ENCODE measurements at regions not wholly inside any gene's neighbourhood (a gene's known extent, or its start where the extent isn't known, plus 50 kb on each side); places are given as distances from the start of the nearest gene placed in this dataset.

- DNase-seq, result no peak
- no peak for ATAC-seq
- intact Hi-C loops (cut with DNase I), result no loop called here
These were observed 96.0 kb downstream of the RASGEF1B start for GRCh38 chr4:81375745-81376144.

GRCh38 chr4:81369886-81370285 lies 101.8 kb downstream of the RASGEF1B start:
- intact Hi-C loops (cut with DNase I), result no loop called here
- ATAC-seq (no peak), DNase-seq (no peak)

DNA sequence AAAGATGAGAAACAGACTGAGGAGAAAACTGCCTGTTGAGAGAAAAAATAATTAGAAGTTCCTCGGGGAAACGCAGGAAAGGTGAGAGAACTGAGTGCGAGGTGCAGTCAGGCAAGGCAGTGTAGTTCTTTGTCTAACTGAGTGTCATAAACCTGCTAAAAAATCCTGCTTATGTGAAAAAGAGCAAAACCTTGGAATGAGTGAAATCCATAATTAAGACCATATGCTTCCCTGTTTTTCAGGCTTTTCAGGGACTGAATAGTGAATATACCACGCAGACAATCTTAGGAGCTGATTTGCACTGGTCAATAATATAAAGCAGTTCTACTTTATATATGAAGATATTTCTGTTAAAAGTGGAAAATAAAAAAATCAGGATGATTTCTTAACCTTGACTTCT lies 104.9 kb downstream of the RASGEF1B start:
- ATAC-seq, result no peak
- no peak for DNase-seq
- intact Hi-C loops (cut with DNase I), result no loop called here

DNA sequence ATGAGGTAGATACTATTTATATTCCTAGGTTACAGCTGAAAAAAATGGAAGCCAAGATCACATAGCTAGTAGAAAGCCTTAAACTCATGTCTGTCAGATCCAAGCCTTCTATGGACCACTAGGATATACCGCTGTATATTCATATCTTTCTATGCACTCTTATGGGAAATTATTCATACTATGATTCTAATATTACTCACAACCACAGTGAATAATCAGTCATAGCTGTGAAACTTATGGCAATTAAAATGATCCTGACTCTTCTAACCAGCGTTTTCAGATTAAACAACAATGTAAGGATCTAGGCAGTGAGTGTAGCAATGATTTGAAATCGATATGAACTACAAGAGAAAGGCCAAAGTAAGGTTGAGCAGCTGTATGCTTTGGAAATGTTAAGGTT lies 111.0 kb downstream of the RASGEF1B start:
- intact Hi-C loops (cut with DNase I), result no loop called here
- DNase-seq (no peak), ATAC-seq (no peak)

DNA sequence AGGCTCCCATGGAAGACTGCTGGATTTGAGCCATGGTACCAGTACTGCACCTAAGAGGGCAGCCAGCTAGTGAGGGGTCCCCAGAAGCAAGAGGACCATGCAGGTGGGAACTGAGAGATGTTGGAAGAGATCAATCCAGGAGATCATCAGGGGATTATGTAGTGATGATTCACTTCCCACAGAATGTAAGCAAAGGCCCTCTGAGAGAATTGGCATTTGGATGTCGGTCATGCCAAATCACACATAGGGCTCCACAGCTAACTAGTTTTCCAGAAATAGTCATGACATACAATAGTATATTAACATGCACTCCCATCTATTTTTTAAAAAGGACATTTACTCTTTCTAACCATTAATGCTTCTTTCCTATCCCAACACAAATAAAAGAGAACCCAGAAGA lies 112.5 kb downstream of the RASGEF1B start:
- intact Hi-C loops (cut with DNase I), result loop anchor here in 1 of 2 donors (10.0 kb wide), 1 partner anchor 274 kb away; no protein-coding TSS in a partner anchor
- no peak for ATAC-seq

DNA sequence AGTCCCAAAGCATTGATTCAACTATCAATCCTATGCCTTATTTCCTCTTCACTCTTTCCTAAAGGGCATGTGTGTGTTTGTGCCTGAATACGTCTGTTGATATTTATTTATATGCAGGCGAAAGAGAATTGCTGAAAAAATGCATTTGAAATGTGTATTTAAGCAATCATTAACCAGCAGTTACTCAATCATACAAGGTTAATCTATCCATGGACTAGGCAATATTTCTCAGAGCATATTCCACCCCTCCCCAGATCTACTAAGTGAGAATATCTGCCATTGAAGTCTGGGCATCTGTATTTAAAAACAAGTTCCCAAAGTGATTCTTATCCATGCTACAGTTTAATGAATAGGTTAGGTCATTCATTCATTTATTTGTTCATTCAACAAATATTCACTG lies 113.6 kb downstream of the RASGEF1B start:
- DNase-seq (no peak), ATAC-seq (no peak)
- intact Hi-C loops (cut with DNase I), result loop anchor here in 1 of 2 donors (10.0 kb wide), 1 partner anchor 273 kb away; no protein-coding TSS in a partner anchor

More for the DNA sequence above, 112.5 kb downstream of the RASGEF1B start:
- no peak for DNase-seq

GRCh38 chr4:81356621-81357020 lies 115.1 kb downstream of the RASGEF1B start:
- intact Hi-C loops (cut with DNase I), result loop anchor here in 1 of 2 donors (10.0 kb wide), 1 partner anchor 272 kb away; no protein-coding TSS in a partner anchor
- DNase-seq, result no peak
- ATAC-seq, result no peak

DNA sequence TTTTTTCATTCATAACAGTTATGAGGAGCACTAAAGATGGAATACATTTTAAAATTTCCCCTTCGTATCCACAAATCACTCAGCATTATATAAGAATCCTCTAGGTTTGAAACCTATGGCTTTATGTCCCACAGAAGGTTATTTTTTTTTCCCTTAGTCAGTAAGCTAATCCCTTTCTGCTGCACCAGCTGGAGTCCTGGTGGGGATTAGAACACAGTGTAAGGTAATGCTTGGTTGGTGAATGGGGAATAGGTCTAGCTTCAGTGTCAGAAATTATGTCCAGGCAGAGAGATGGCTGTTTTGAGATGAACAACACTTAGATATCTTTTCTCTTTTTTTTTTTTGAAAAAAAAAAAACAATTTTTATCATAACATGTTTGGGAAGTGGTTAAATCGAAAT lies 116.6 kb downstream of the RASGEF1B start:
- intact Hi-C loops (cut with DNase I), result loop anchor here in 1 of 2 donors (10.0 kb wide), 1 partner anchor 270 kb away; no protein-coding TSS in a partner anchor

DNA sequence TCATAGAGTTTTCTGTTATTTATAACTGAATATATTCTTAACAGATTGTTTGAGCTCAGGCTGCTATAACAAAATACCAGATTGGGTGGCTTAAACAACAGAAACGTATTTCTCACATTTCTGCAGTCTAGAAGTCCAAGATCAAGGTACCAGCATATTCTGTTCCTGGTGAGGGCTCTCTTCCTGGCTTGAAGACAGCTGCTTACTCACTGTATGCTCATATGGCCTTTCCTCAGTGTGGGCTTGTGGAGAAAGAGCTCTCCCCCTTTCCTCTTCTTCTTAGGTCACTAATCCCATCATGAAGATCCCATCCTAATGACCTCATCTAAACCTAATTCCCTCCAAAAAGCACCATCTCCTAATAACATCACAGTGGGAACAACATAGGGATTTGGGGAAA lies 117.8 kb downstream of the RASGEF1B start:
- intact Hi-C loops (cut with DNase I), result loop anchor here in 1 of 2 donors (10.0 kb wide), 1 partner anchor 269 kb away; no protein-coding TSS in a partner anchor
- ATAC-seq (no peak), DNase-seq (no peak)

More for the DNA sequence above, 116.6 kb downstream of the RASGEF1B start:
- ATAC-seq (no peak), DNase-seq (no peak)

DNA sequence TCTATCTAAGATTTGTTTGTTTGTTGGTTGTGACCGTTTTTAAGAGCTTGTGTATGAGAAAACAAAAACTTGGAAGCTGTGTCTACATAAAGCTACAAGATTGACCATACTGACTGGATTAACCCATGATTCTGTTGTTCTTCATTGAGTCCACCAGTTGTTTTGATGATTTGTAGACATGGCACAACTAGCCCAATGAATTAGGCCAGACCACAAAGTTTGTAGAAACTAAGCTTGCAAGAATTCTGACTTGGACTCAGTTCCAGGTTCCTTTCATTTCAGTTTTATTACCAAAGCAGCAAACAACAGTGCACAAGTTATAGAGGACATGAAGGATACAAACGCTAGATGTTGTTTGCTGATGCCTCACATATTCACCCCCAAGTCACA lies 119.3 kb downstream of the RASGEF1B start:
- ATAC-seq, result no peak
- intact Hi-C loops (cut with DNase I), result loop anchor here in 1 of 2 donors (10.0 kb wide), 1 partner anchor 268 kb away; no protein-coding TSS in a partner anchor

GRCh38 chr4:81351654-81352445 lies 119.9 kb downstream of the RASGEF1B start:
- DNase-seq, result peak; percentile 66
- intact Hi-C loops (cut with DNase I), result loop anchor here (2.0 to 10.0 kb wide), 2 partner anchors 267 to 283 kb away; no protein-coding TSS in a partner anchor
- ATAC-seq, result peak; percentile 61 to 71

More for the DNA sequence above, 119.3 kb downstream of the RASGEF1B start:
- DNase-seq, result no peak

DNA sequence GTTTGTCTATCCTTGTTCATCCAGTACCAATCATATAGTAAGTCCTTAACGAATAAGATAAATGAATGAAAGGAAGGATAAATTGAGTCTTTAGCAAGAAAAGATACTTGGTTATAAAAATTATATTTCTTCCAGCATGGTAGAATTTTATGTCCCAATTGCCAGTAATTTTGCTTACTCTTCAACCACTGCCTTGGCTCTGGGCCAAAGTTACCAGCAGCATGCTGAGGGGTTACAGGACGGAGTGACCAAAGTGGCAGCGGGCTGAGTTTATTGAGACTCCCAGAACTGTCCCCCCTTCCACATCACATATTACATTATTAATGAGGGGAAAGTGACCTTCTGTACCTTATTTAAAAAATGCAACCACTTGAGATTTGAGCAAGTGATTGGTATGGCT lies 121.7 kb downstream of the RASGEF1B start:
- intact Hi-C loops (cut with DNase I), result loop anchor here (2.0 to 10.0 kb wide), 2 partner anchors 265 to 281 kb away; no protein-coding TSS in a partner anchor
- ATAC-seq, result no peak
- no peak for DNase-seq

DNA sequence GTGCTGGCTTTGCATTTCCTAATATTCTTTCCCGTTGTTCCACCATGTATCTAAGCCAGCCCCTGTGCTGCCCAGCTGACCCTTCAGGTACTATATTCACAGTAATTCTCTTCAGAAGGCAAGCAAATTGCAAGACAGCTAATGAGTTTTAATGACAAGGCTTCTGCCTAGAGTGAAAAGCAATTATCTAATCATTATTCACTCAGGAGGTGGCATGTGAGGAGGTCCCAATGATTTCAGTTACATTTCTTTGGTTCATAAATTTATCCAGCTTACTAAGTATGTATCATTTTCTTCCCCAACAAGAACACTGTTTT lies 123.0 kb downstream of the RASGEF1B start:
- no peak for DNase-seq
- intact Hi-C loops (cut with DNase I), result no loop called here
- no peak for ATAC-seq

- ATAC-seq (no peak), DNase-seq (no peak)
- intact Hi-C loops (cut with DNase I), result no loop called here
These were observed 123.5 kb downstream of the RASGEF1B start for GRCh38 chr4:81348086-81348777.

DNA sequence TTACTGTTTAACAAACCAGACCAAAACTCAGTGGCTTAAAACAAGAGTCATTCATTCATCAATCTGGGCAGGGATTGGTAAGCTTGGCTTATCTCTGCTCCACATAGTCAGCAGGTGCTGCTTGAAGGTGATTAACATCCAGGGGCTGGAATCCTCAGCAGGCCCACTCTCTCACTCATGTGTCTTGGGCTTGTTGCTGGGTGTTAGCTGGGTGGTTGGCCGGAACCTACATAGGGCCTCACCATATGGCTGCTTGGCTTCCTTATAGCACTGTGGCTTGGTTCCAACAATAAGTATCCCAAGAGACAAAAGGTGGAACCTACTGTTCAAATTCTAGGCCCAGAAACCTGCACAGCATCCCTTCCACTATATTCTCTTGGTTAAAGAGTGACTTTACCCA lies 125.0 kb downstream of the RASGEF1B start:
- ATAC-seq (no peak), DNase-seq (no peak)
- intact Hi-C loops (cut with DNase I), result no loop called here

GRCh38 chr4:81343536-81343935 lies 128.2 kb downstream of the RASGEF1B start:
- intact Hi-C loops (cut with DNase I), result no loop called here
- ATAC-seq, result no peak

GRCh38 chr4:81343046-81343445 lies 128.0 kb upstream of the PRKG2 start:
- intact Hi-C loops (cut with DNase I), result no loop called here
- no peak for ATAC-seq
- no peak for DNase-seq

More at GRCh38 chr4:81343536-81343935, 128.2 kb downstream of the RASGEF1B start:
- DNase-seq, result no peak

DNA sequence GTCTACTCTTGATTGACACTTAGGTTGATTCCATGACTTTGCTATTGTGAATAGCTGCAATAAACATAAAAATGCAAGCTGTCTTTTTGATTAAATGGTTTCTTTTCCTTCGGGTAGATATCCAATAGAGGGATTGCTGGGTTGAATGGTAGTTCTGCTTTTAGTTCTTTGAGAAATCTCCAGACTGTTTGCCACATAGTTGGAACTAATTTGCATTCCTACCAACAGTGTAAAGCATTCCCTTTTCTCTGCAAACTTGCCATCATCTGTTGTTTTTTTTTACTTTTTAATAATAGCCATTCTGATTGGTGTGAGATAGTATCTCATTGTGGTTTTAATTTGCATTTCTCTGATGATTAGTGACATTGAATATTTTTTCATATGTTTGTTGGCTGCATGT lies 122.2 kb upstream of the PRKG2 start:
- intact Hi-C loops (cut with DNase I), result no loop called here
- DNase-seq, result no peak
- ATAC-seq, result no peak

DNA sequence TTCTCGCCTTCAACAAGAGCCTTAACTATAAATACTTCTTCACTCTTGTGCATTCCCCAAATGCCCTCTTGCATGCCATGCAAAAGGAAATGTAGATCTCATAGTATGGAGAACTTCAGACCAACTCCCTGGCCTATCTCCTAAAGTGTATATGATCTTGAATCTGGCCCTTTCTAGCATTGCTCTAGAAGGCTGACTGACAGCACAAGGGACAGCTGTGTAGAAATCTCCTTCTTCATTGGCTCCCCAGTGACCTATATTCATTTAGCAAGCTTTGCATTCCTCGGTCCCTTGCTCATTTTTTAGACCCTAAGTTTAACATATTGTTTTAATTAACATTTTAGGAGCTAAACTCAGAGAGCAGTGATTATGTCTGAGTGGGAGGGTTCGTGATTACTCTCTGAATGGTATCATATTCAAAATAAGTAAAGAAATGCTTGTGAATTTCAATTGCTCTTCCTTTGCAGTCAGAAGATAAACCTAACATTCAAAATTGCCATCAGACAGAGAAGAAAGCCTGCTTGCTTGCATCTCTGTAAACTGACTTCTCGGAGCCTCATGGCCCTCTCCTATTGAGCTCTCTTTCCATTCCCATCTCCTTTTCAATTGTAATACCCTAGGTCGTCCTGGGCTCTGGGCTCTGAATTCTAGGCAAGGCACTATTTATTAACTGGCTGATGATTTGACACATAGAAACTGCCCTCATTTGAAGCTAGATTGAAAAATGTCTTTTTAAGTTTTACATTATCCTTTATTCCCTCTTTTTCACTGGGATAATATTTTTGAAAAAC lies 120.3 kb upstream of the PRKG2 start:
- intact Hi-C loops (cut with DNase I), result no loop called here
- DNase-seq, result no peak
- no peak for ATAC-seq

Measured in left cardiac atrium (tissue), 4 donors.